ENCODE measurements at regions not wholly inside any gene's neighbourhood (a gene's known extent, or its start where the extent isn't known, plus 50 kb on each side); places are given as distances from the start of the nearest gene placed in this dataset.

DNA sequence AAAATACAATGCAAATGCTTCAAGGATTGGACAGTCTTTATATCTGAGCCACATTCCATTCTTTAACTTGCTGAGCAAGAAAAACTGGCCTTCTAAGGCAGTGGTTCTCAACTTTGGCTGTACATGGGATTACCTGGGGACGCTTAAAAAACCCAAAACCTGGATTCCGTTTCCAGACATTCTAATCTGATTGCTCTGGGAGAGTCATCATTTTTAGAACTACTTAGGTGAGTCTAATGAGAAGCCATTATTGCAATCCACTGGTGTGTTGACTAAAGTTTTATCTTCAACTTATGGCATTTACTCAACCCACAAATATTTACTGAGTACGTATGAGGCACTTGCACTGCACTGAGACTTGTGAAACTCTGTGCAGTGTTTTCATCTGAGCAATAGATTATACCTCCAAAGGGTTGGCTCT lies 195.7 kb upstream of the ATP11B start:
- H3K9me3 ChIP-seq (ENCODE audit: control insufficient read depth, low read length) = no peaks in the 10 kb centered on the region
- WGBS = 87% methylated on average over 3 of the region's 3 CpGs
- H3K4me1 ChIP-seq (ENCODE audit: control insufficient read depth, insufficient read depth, low read length) = no peaks in the 10 kb centered on the region
- no peak overlapping the region for H3K4me3 ChIP-seq (ENCODE audit: low read length)
- no peaks in the 10 kb centered on the region for H3K27me3 ChIP-seq (ENCODE audit: control insufficient read depth, insufficient read depth)
- H3K27ac ChIP-seq (ENCODE audit: low read length) = no peak overlapping the region
- DNase-seq (no peak), ATAC-seq (no peak)
- intact Hi-C loops (cut with DNase I) = no loop called here

DNA sequence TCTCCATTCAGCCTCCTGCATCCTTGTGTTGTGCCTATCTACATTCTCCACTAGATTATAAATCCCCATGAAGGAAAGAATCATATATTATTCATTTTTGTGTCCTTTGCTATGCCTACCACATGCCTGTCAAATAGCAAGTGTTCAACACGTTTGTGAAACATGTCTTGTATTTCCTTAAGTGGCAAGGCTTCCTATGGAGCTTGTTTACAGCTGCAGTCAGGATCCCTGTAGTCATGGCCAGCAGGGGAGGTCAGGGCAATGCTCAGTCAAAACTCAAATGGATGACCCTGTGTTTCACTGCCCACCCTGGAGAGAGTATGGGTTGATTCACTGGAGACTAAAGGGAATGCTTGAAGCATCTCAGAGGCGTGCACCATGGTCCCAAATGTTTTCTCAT lies 191.7 kb upstream of the ATP11B start:
- H3K9me3 ChIP-seq (ENCODE audit: control insufficient read depth, low read length) = no peaks in the 10 kb centered on the region
- no peaks in the 10 kb centered on the region for H3K27me3 ChIP-seq (ENCODE audit: control insufficient read depth, insufficient read depth)
- ATAC-seq (no peak), DNase-seq (no peak)
- 50% methylated on average over 2 of the region's 2 CpGs for WGBS
- intact Hi-C loops (cut with DNase I) = no loop called here
- no peak overlapping the region for H3K4me3 ChIP-seq (ENCODE audit: low read length)
- no peak overlapping the region for H3K27ac ChIP-seq (ENCODE audit: low read length)
- no peaks in the 10 kb centered on the region for H3K4me1 ChIP-seq (ENCODE audit: control insufficient read depth, insufficient read depth, low read length)

DNA sequence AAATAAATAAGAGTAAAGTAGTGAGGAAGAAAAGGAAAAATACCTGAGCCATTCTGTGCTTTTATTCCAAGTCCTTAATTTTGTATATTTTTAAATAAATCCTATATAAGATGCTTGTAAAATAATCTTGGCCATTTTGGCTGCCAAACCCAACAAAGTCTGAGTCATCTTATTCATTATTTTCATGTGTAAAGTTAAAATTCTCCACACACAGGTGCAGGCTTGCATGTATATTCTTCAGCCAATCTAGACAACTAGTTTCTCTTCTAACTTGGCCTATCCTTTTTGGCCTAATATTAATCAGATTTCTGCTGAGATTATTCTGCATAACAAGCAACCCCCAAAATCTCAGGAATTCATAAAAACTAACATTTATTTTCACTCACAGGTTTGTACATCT lies 189.8 kb upstream of the ATP11B start:
- H3K4me1 ChIP-seq (ENCODE audit: control insufficient read depth, insufficient read depth, low read length) = no peaks in the 10 kb centered on the region
- no peak overlapping the region for H3K27ac ChIP-seq (ENCODE audit: low read length)
- DNase-seq = no peak
- no peaks in the 10 kb centered on the region for H3K27me3 ChIP-seq (ENCODE audit: control insufficient read depth, insufficient read depth)
- intact Hi-C loops (cut with DNase I) = no loop called here
- H3K9me3 ChIP-seq (ENCODE audit: control insufficient read depth, low read length) = no peaks in the 10 kb centered on the region
- no peak overlapping the region for H3K4me3 ChIP-seq (ENCODE audit: low read length)
- ATAC-seq = no peak

DNA sequence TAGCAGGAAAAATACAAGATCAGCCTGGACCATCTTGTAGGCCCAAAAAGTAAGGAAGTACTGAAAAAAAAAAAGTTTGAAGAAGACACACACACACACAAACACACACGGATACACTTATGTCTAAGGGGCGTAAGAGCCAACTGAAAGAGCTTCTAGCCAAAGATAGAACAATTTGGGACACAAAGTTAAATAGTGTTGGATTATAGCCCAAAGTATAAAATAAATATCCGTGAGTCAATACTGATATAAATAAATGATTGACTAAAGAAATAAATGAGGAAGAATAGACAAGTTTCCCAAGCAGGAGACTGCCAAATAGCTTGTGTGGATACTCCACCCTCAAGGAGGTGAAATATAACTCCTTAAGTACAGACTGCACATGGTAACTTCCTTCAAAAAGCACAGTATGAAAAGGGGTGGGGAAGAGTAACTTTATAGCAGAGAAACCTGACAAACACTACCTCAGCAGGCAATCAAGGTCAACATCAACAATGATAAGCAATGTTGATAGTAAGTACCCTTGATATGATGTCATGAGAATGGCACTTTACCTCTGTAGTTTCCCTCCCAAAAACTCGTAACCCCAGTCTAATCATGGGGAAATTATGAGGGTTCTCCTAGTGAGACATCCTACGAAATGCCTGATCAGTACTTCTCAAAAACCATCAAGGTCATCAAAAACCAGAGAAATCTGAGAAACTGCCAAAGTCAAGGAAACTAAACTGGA lies 187.3 kb upstream of the ATP11B start:
- DNase-seq = no peak
- 75% methylated on average over 5 of the region's 5 CpGs for WGBS
- Histone ChIP-seq H3K27me3 (ENCODE audit: control insufficient read depth, insufficient read depth) (no peaks in the 10 kb centered on the region), H3K9me3 (ENCODE audit: control insufficient read depth, low read length) (no peaks in the 10 kb centered on the region), H3K4me3 (ENCODE audit: low read length) (no peak overlapping the region), H3K27ac (ENCODE audit: low read length) (no peak overlapping the region), H3K4me1 (ENCODE audit: control insufficient read depth, insufficient read depth, low read length) (no peaks in the 10 kb centered on the region)
- intact Hi-C loops (cut with DNase I) = no loop called here
- no peak for ATAC-seq

DNA sequence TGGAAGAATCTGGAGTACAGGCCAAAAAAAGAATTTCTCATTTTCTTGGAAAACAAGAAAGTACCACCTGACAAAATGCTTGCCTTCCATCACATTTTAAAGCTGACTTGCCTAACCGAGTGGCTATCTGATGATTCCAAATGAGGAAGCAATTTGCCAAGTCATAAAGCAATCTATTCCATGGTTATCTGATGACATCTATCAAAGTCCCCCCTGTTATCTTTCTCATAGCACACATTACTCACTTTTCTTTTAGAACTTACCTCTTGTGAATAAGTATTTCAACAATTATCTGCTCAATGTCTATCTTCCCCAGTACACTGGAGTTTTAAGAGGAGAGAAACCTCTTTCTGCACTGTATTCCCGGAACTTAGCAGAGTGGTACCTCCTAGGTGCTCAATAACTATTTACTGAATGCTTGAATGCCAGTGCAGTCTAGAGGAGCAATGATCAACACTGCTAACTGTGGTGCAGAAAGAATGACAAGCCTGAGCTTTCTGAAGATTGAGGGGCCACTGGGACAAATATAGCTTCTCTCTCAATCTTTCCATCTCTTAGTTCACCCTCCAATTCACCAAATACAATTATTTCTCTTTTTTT lies 186.3 kb upstream of the ATP11B start:
- ATAC-seq = no peak
- Histone ChIP-seq H3K9me3 (ENCODE audit: control insufficient read depth, low read length) (no peaks in the 10 kb centered on the region), H3K4me3 (ENCODE audit: low read length) (no peak overlapping the region), H3K27ac (ENCODE audit: low read length) (no peak overlapping the region), H3K27me3 (ENCODE audit: control insufficient read depth, insufficient read depth) (no peaks in the 10 kb centered on the region), H3K4me1 (ENCODE audit: control insufficient read depth, insufficient read depth, low read length) (no peaks in the 10 kb centered on the region)
- intact Hi-C loops (cut with DNase I) = no loop called here
- no peak for DNase-seq
- WGBS = 55% methylated on average over 2 of the region's 2 CpGs

DNA sequence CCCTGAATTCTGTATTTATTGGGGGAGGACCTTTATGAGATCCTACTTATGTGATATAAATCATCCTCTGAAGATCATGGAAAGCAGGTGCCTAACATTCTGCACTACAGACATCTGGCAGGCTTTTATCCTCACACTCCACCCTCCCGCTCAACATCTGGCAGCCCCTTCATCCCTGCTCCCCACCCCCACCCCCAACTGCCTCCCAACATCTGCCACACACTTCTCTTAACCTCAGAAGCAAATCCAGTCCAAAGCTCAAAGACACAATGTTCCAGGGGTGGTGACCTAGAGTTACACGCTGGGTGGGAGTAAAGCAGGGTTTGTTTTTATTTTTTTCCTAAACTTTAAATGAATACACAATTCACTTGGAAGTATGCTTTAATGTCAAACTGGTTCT lies 184.5 kb upstream of the ATP11B start:
- intact Hi-C loops (cut with DNase I) = no loop called here
- WGBS = 57% methylated on average over 2 of the region's 2 CpGs
- no peak for DNase-seq

DNA sequence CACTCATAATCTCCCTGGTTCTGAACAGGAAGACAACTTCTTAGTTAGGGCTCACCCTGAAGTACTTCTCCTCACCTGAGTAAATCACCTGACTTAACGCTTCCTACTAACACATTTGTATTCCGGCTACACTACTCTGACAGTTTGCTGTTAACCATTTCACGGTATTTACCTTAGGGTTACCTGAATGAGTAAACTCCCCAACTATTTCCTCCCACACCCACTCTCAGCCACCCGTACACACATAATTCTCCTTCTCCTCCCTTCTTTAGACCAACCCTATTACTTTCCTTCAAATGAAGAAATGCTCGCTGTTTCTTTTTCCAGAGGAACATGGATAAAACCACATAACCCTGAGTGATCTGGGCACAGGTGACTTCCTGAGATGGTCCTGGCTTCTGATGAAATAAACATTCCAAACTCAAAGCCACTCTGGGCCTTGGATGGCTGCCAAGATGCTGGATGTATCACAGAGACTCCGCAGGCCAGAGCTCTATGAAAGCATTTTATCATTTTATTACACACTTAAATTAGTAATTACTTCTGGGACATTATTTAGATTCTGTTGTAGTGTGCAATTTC lies 183.6 kb upstream of the ATP11B start:
- DNase-seq (peak in 1 of 3 donors; percentile 50), ATAC-seq (no peak)
- intact Hi-C loops (cut with DNase I) = no loop called here
- no peak overlapping the region for H3K4me3 ChIP-seq (ENCODE audit: low read length)
- no peaks in the 10 kb centered on the region for H3K4me1 ChIP-seq (ENCODE audit: control insufficient read depth, insufficient read depth, low read length)
- 62% methylated on average over 6 of the region's 6 CpGs for WGBS
- H3K27ac ChIP-seq (ENCODE audit: low read length) = no peak overlapping the region
- H3K9me3 ChIP-seq (ENCODE audit: control insufficient read depth, low read length) = no peaks in the 10 kb centered on the region
- no peaks in the 10 kb centered on the region for H3K27me3 ChIP-seq (ENCODE audit: control insufficient read depth, insufficient read depth)

More for the DNA sequence above, 184.5 kb upstream of the ATP11B start:
- H3K4me3 ChIP-seq (ENCODE audit: low read length) = no peak overlapping the region
- ATAC-seq = no peak
- H3K27ac ChIP-seq (ENCODE audit: low read length) = no peak overlapping the region
- H3K27me3 ChIP-seq (ENCODE audit: control insufficient read depth, insufficient read depth) = no peaks in the 10 kb centered on the region
- no peaks in the 10 kb centered on the region for H3K4me1 ChIP-seq (ENCODE audit: control insufficient read depth, insufficient read depth, low read length)
- no peaks in the 10 kb centered on the region for H3K9me3 ChIP-seq (ENCODE audit: control insufficient read depth, low read length)

DNA sequence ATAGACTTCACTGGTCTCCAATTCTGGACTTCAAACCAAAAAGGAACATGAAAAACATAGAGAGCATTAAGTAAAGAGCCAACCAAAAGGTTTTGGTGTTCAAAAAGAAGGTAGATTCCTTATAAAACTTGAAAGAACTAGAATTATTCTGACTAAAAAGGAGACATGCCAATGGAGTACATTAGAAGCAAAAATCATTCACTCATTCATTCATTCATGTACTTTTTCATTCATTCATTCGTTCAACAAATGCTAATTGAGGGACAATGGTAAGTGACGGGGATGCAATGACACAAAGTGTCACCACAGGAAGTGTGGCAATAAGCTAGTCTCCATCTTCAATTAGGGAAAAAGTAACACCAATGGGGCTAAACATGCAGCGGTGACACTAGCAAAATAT lies 181.0 kb upstream of the ATP11B start:
- no peak overlapping the region for H3K4me3 ChIP-seq (ENCODE audit: low read length)
- H3K4me1 ChIP-seq (ENCODE audit: control insufficient read depth, insufficient read depth, low read length) = no peaks in the 10 kb centered on the region
- WGBS = 77% methylated on average over 3 of the region's 3 CpGs
- no peaks in the 10 kb centered on the region for H3K27me3 ChIP-seq (ENCODE audit: control insufficient read depth, insufficient read depth)
- no peaks in the 10 kb centered on the region for H3K9me3 ChIP-seq (ENCODE audit: control insufficient read depth, low read length)
- ATAC-seq (no peak), DNase-seq (no peak)
- intact Hi-C loops (cut with DNase I) = no loop called here
- H3K27ac ChIP-seq (ENCODE audit: low read length) = no peak overlapping the region

DNA sequence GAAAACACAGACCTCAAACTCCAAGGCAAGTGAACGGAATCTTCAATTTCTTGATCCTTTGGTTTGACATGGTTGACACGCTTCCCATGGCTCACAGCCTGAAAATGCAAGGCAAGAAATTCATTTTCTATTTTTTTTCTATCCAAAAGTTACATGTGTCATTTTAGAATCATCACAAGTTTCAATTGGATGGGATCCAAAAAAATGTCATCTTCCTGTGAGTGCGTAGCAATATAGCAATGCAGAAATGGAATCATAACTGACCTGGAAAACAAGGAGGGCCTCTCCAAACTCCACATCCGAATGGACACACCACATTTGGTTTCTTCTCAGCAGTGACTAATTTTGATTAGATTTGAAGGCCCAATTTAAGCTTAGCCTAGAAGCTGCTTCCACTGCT lies 175.8 kb upstream of the ATP11B start:
- ATAC-seq = no peak
- WGBS = 75% methylated on average over 4 of the region's 4 CpGs
- Histone ChIP-seq H3K4me3 (ENCODE audit: low read length) (no peak overlapping the region), H3K4me1 (ENCODE audit: control insufficient read depth, insufficient read depth, low read length) (no peaks in the 10 kb centered on the region), H3K27me3 (ENCODE audit: control insufficient read depth, insufficient read depth) (no peaks in the 10 kb centered on the region), H3K27ac (ENCODE audit: low read length) (no peak overlapping the region), H3K9me3 (ENCODE audit: control insufficient read depth, low read length) (no peaks in the 10 kb centered on the region)
- no peak for DNase-seq
- intact Hi-C loops (cut with DNase I) = no loop called here

DNA sequence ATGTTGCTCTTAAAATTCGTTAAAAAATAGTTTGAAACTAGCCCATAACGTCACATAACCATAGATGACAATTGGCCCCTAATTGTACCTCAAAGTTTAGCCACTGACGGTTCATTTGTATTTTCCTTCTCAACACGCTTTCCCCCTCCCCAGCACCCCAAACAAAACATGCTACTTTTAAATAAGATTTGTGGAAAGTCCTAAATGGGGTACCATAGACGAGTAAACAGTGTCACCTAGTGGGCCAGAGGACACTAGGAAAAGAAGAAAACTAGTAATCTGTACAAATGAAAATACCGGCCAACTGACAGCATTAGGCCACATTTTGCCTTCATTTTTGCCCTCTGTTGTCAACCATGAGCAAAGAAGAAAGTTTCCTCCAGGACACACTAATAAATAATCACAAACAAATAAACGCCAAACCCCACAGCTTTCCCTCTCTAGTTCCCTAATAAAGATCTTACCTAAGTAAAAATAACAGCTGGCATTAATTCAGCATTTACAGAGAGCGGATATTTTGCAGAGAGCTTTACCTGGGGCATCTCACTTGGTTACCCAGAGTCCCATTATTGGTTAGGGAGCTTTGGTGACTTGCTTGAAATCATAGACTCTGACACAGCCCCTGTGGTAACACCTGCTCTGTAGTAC lies 175.1 kb upstream of the ATP11B start:
- no peak for ATAC-seq
- H3K4me1 ChIP-seq (ENCODE audit: control insufficient read depth, insufficient read depth, low read length) = no peaks in the 10 kb centered on the region
- DNase-seq = no peak
- H3K9me3 ChIP-seq (ENCODE audit: control insufficient read depth, low read length) = no peaks in the 10 kb centered on the region
- H3K27ac ChIP-seq (ENCODE audit: low read length) = no peak overlapping the region
- H3K4me3 ChIP-seq (ENCODE audit: low read length) = no peak overlapping the region
- intact Hi-C loops (cut with DNase I) = no loop called here
- no peaks in the 10 kb centered on the region for H3K27me3 ChIP-seq (ENCODE audit: control insufficient read depth, insufficient read depth)
- 43% methylated on average over 8 of the region's 8 CpGs for WGBS

DNA sequence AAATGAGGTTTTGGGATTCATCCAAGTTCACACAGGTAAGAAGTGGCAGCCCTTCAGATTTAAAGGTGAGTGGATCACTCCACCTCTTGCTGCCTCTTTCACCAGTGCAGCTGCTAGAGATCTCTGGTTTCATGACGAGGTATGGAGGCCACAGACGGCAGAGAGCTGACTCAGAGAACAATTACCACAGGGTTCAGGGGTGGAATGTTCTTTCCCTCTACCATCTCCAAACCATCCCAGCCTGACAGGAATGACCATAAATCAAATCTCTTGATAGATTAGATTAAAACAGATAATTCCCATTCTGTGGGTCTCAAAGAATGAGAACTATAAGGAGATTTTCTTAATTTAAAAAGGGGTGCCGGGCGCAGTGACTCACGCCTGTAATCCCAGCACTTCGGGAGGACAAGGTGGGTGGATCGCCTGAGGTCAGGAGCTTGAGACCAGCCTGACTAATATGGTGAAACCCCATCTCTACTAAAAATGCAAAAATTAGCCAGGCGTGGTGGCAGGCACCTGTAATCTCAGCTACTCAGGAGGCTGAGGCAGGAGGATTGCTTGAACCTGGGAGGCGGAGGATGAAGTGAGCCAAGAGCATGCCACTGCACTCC lies 174.2 kb upstream of the ATP11B start:
- Histone ChIP-seq H3K4me3 (ENCODE audit: low read length) (no peak overlapping the region), H3K27ac (ENCODE audit: low read length) (no peak overlapping the region), H3K9me3 (ENCODE audit: control insufficient read depth, low read length) (no peaks in the 10 kb centered on the region), H3K27me3 (ENCODE audit: control insufficient read depth, insufficient read depth) (no peaks in the 10 kb centered on the region), H3K4me1 (ENCODE audit: control insufficient read depth, insufficient read depth, low read length) (no peaks in the 10 kb centered on the region)
- no peak for ATAC-seq
- WGBS = 80% methylated on average over 9 of the region's 9 CpGs
- intact Hi-C loops (cut with DNase I) = no loop called here
- DNase-seq = no peak
